CD8-positive, alpha-beta memory T cell (primary cell): ENCODE measurements at regions not wholly inside any gene's neighbourhood (a gene's known extent, or its start where the extent isn't known, plus 50 kb on each side); places are given as distances from the start of the nearest gene placed in this dataset.
"Not testable (repeated sequence)": the region's sequence is repeated elsewhere in the genome, so short reads cannot be mapped to it uniquely, and the experiment has no call there.

Experiments used
- CTCF ChIA-PET: fragments of 350-600 bp; sonication (Branson Sonifier 250); formaldehyde crosslinking; loops from one replicate; lab custom pipeline; 2021; ENCODE audit warnings: antibody characterized with exemption; lab: Charles Lee
- POLR2A ChIA-PET: fragments of 350-600 bp; sonication (Branson Sonifier 250); formaldehyde crosslinking; loops from one replicate; lab custom pipeline; 2021; ENCODE audit warnings: antibody characterized with exemption; lab: Charles Lee
- DNase-seq, 5 donors: peaks; one replicate each; pipeline versions ENCODE4 v3.0.0 to v3.0.0-alpha.2; 2020 to 2022; ENCODE audit warnings: mixed read lengths in 1 of 5
- H3K27ac ChIP-seq: one replicate; pipeline ENCODE4 v1.7.0; 2013; ENCODE audit warnings: low read depth, mild to moderate bottlenecking, low read length, moderate library complexity
- H3K27me3 ChIP-seq: 2 replicates; pipeline ENCODE4 v1.7.0; 2013; ENCODE audit warnings: low read length, mild to moderate bottlenecking; ENCODE audit not compliant: insufficient read depth, poor library complexity, severe bottlenecking
- H3K36me3 ChIP-seq: 2 replicates; pipeline ENCODE4 v1.7.0; 2013; ENCODE audit warnings: mild to moderate bottlenecking, low read length, moderate library complexity; ENCODE audit not compliant: insufficient read depth
- H3K4me1 ChIP-seq: 2 replicates; pipeline ENCODE4 v1.7.0; 2013; ENCODE audit warnings: mild to moderate bottlenecking, low read length, moderate library complexity; ENCODE audit not compliant: insufficient read depth
- H3K4me3 ChIP-seq: 2 replicates; pipeline ENCODE4 v1.7.0; 2013; ENCODE audit warnings: mild to moderate bottlenecking, low read length
- H3K9me3 ChIP-seq: 2 replicates; pipeline ENCODE4 v1.7.0; 2013; ENCODE audit warnings: mild to moderate bottlenecking, low read length
- H3K27ac Mint-ChIP-seq, 8 donors: one replicate each; pipeline ENCODE4 v1.8.0; 2020 to 2021; ENCODE audit warnings: mixed read lengths in 8 of 8, mild to moderate bottlenecking in 6 of 8, inconsistent platforms in 3 of 8, moderate library complexity in 3 of 8
- H3K27me3 Mint-ChIP-seq, 2 donors: one replicate each; pipeline ENCODE4 v1.8.0; 2020 to 2021; ENCODE audit warnings: mixed read lengths in 2 of 2, mild to moderate bottlenecking in 1 of 2, moderate library complexity in 1 of 2
- H3K36me3 Mint-ChIP-seq, 3 donors: one replicate each; pipeline ENCODE4 v1.8.0; 2020 to 2021; ENCODE audit warnings: mixed read lengths in 3 of 3, inconsistent platforms in 1 of 3, mild to moderate bottlenecking in 1 of 3
- H3K4me1 Mint-ChIP-seq, 3 donors: one replicate each; pipeline ENCODE4 v1.8.0; 2020 to 2021; ENCODE audit warnings: mixed read lengths in 3 of 3, inconsistent platforms in 1 of 3, mild to moderate bottlenecking in 1 of 3
- H3K4me3 Mint-ChIP-seq, 7 donors: one replicate each; pipeline ENCODE4 v1.8.0; 2020 to 2021; ENCODE audit warnings: mixed read lengths in 7 of 7, mild to moderate bottlenecking in 6 of 7, moderate library complexity in 4 of 7, inconsistent platforms in 2 of 7
- H3K9me3 Mint-ChIP-seq, 5 donors: one replicate each; pipeline ENCODE4 v1.8.0; 2020 to 2022; ENCODE audit warnings: mixed read lengths in 5 of 5, mild to moderate bottlenecking in 3 of 5, moderate library complexity in 2 of 5, inconsistent platforms in 1 of 5

GRCh38 chr7:104074529-104074928 is 85.1 kb upstream of the RELN start:
- H3K4me1 ChIP-seq = no peaks in the 10 kb centered on the region

DNA sequence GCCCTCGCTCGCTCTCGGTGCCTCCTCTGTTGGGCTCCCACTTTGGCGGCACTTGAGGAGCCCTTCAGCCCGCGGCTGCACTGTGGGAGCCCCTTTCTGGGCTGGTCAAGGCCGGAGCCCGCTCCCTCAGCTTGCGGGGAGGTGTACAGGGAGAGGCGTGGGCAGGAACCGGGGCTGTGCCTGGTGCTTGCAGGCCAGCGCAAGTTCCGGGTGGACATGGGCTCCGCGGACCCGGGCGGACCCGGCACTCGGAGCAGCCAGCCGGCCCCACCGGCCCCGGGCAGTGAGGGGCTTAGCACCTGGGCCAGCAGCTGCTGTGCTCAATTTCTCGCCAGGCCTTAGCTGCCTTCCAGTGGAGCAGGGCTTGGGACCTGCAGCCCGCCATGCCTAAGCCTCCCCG is 82.2 kb upstream of the RELN start:
- CTCF ChIA-PET, H3K4me3 ChIP-seq, H3K9me3 ChIP-seq, H3K36me3 ChIP-seq, POLR2A ChIA-PET, H3K27ac ChIP-seq, H3K36me3 Mint-ChIP-seq, H3K27me3 ChIP-seq, H3K4me3 Mint-ChIP-seq, H3K4me1 ChIP-seq, H3K4me1 Mint-ChIP-seq, H3K27ac Mint-ChIP-seq, DNase-seq: not testable (repeated sequence)
- peaks cover 2 to 22% (median 4%) of the 10 kb centered on the region in 5 donors for H3K9me3 Mint-ChIP-seq
- H3K27me3 Mint-ChIP-seq = peaks cover 0 to 10% of the 10 kb centered on the region in 2 donors

More at GRCh38 chr7:104074529-104074928, 85.1 kb upstream of the RELN start:
- H3K9me3 ChIP-seq = no peaks in the 10 kb centered on the region
- Mint-ChIP-seq H3K27ac (no peak overlapping the region), H3K27me3 (peaks cover 2 to 9% of the 10 kb centered on the region in 2 donors), H3K9me3 (peaks cover 2 to 11% (median 4%) of the 10 kb centered on the region in 5 donors), H3K4me1 (no peaks in the 10 kb centered on the region), H3K36me3 (no peaks in the 10 kb centered on the region), H3K4me3 (no peak overlapping the region)
- no peaks in the 10 kb centered on the region for H3K36me3 ChIP-seq
- POLR2A ChIA-PET = no interaction called here
- no peak overlapping the region for H3K27ac ChIP-seq
- H3K27me3 ChIP-seq = no peaks in the 10 kb centered on the region
- no peak overlapping the region for H3K4me3 ChIP-seq
- CTCF ChIA-PET = no interaction called here
- no peak for DNase-seq

- Histone ChIP-seq H3K36me3 (no peaks in the 10 kb centered on the region), H3K27ac (no peak overlapping the region), H3K4me1 (no peaks in the 10 kb centered on the region), H3K4me3 (no peak overlapping the region), H3K9me3 (no peaks in the 10 kb centered on the region), H3K27me3 (no peaks in the 10 kb centered on the region)
- no peaks in the 10 kb centered on the region for H3K4me1 Mint-ChIP-seq
- peaks cover 2 to 16% (median 4%) of the 10 kb centered on the region in 5 donors for H3K9me3 Mint-ChIP-seq
- CTCF ChIA-PET = no interaction called here
- H3K27ac Mint-ChIP-seq = no peak overlapping the region
- POLR2A ChIA-PET = no interaction called here
- peaks cover 0 to 19% of the 10 kb centered on the region in 2 donors for H3K27me3 Mint-ChIP-seq
- no peaks in the 10 kb centered on the region for H3K36me3 Mint-ChIP-seq
- no peak for DNase-seq
- no peak overlapping the region for H3K4me3 Mint-ChIP-seq
Observed at GRCh38 chr7:104065491-104065890, 76.0 kb upstream of the RELN start.

GRCh38 chr7:104064969-104065387 is 75.5 kb upstream of the RELN start:
- DNase-seq = no peak
- ChIA-PET POLR2A (no interaction called here), CTCF (no interaction called here)
- Mint-ChIP-seq H3K27ac (no peak overlapping the region), H3K4me3 (no peak overlapping the region), H3K27me3 (peaks cover 0 to 19% of the 10 kb centered on the region in 2 donors), H3K4me1 (no peaks in the 10 kb centered on the region), H3K36me3 (no peaks in the 10 kb centered on the region), H3K9me3 (peaks cover under 1 to 14% (median 3%) of the 10 kb centered on the region in 5 donors)
- H3K4me3 ChIP-seq = no peak overlapping the region
- no peaks in the 10 kb centered on the region for H3K27me3 ChIP-seq
- H3K27ac ChIP-seq = no peak overlapping the region
- no peaks in the 10 kb centered on the region for H3K4me1 ChIP-seq
- H3K9me3 ChIP-seq = no peaks in the 10 kb centered on the region
- H3K36me3 ChIP-seq = no peaks in the 10 kb centered on the region

- H3K36me3 Mint-ChIP-seq, H3K27ac Mint-ChIP-seq, H3K27ac ChIP-seq, CTCF ChIA-PET, H3K4me3 ChIP-seq, H3K36me3 ChIP-seq, H3K4me1 Mint-ChIP-seq, H3K4me1 ChIP-seq, DNase-seq, H3K27me3 ChIP-seq, H3K4me3 Mint-ChIP-seq, POLR2A ChIA-PET, H3K9me3 ChIP-seq: not testable (repeated sequence)
- Mint-ChIP-seq H3K9me3 (peaks cover 0 to 11% (median 2%) of the 10 kb centered on the region in 5 donors), H3K27me3 (peaks cover 0 to 19% of the 10 kb centered on the region in 2 donors)
Observed at GRCh38 chr7:104063797-104064196, 74.3 kb upstream of the RELN start.

- Mint-ChIP-seq H3K4me3 (no peak overlapping the region), H3K27ac (no peak overlapping the region), H3K4me1 (no peaks in the 10 kb centered on the region), H3K36me3 (no peaks in the 10 kb centered on the region), H3K27me3 (peaks cover 2 to 18% of the 10 kb centered on the region in 2 donors), H3K9me3 (peaks cover 0 to 2% (median 0%) of the 10 kb centered on the region in 5 donors)
- Histone ChIP-seq H3K4me1 (no peaks in the 10 kb centered on the region), H3K36me3 (no peaks in the 10 kb centered on the region), H3K9me3 (no peaks in the 10 kb centered on the region), H3K27me3 (no peaks in the 10 kb centered on the region), H3K27ac (no peak overlapping the region), H3K4me3 (no peak overlapping the region)
- ChIA-PET POLR2A (interaction anchor here (0.5 kb wide), 1 partner anchor 185 kb away, joined by 3 read pairs; no protein-coding TSS in a partner anchor), CTCF (no interaction called here)
- DNase-seq = no peak
Observed at GRCh38 chr7:104061652-104062051, 72.2 kb upstream of the RELN start.

DNA sequence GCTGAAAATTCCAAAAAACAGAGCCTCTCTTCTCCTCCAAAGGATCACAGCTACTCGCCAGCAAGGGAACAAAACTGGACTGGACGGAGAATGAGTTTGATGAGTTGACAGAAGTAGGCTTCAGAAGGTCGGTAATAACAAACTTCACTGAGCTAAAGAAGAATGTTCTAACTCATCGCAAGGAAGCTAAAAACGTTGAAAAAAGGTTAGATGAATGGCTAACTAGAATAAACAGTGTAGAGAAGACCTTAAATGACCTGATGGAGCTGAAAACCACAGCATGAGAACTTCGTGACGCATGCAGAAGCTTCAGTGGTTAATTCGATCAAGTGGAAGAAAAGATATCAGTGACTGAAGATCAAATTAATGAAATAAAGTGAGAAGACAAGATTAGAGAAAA is 70.4 kb upstream of the RELN start:
- H3K27ac ChIP-seq, H3K9me3 ChIP-seq, DNase-seq, H3K4me3 Mint-ChIP-seq, CTCF ChIA-PET, H3K27me3 ChIP-seq, H3K4me1 ChIP-seq, H3K4me1 Mint-ChIP-seq, H3K9me3 Mint-ChIP-seq, POLR2A ChIA-PET, H3K27ac Mint-ChIP-seq, H3K36me3 ChIP-seq, H3K36me3 Mint-ChIP-seq, H3K27me3 Mint-ChIP-seq, H3K4me3 ChIP-seq: not testable (repeated sequence)

DNA sequence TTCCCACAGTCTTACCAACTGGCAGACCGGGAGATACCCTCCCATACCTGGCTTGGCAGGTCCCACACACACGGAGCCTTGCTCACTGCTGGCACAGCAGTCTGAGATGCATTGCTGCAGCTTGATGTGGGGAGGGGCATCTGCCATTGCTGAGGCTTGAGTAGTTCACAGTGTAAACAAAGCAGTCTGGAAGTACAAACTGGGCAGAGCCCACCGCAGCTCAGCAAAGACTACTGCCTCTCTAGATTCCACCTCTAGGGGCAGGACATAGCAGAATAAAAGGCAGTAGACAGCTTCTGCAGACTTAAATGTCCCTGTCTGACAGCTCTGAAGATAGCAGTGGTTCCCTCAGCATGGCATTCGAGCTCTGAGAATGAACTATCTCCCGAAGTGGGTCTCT is 69.6 kb upstream of the RELN start:
- CTCF ChIA-PET = no interaction called here
- no peak for DNase-seq

DNA sequence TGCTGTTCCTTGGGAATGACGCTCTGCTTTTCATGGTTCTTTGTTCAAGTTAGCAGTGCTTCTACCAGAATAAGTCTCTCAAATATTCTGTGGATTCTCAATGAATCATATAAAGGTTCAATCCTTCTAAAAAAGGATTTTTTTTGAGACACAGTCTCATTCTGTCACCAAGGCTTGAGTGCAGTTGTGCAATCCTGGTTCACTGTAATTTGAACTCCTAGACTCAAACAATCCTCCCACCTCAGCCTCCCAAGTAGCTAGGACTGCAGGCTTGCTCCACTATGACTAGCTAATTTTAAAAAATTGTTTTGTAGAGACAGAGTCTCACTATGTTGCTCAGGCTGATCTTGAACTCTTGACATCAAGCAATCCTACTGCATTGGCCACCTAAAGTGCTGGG is 64.9 kb upstream of the RELN start:
- Mint-ChIP-seq H3K27me3 (peaks cover 2 to 15% of the 10 kb centered on the region in 2 donors), H3K36me3 (no peaks in the 10 kb centered on the region), H3K9me3 (peaks cover 0 to 3% (median 0%) of the 10 kb centered on the region in 5 donors), H3K4me3 (no peak overlapping the region), H3K4me1 (no peaks in the 10 kb centered on the region), H3K27ac (no peak overlapping the region)
- Histone ChIP-seq H3K4me1 (no peaks in the 10 kb centered on the region), H3K9me3 (no peaks in the 10 kb centered on the region), H3K27me3 (no peaks in the 10 kb centered on the region), H3K27ac (no peak overlapping the region), H3K36me3 (no peaks in the 10 kb centered on the region), H3K4me3 (no peak overlapping the region)
- ChIA-PET CTCF (no interaction called here), POLR2A (no interaction called here)
- no peak for DNase-seq

More for the DNA sequence above, 69.6 kb upstream of the RELN start:
- no peaks in the 10 kb centered on the region for H3K4me1 Mint-ChIP-seq
- H3K27ac Mint-ChIP-seq = no peak overlapping the region
- no peak overlapping the region for H3K4me3 Mint-ChIP-seq
- H3K27me3 Mint-ChIP-seq = peaks cover 2 to 8% of the 10 kb centered on the region in 2 donors
- Histone ChIP-seq H3K27me3 (no peaks in the 10 kb centered on the region), H3K4me1 (no peaks in the 10 kb centered on the region), H3K9me3 (no peaks in the 10 kb centered on the region), H3K4me3 (no peak overlapping the region), H3K36me3 (no peaks in the 10 kb centered on the region), H3K27ac (no peak overlapping the region)
- H3K9me3 Mint-ChIP-seq = peaks cover 0 to 2% (median 0%) of the 10 kb centered on the region in 5 donors
- POLR2A ChIA-PET = no interaction called here
- no peaks in the 10 kb centered on the region for H3K36me3 Mint-ChIP-seq
